GM12878 (cell line): ENCODE measurements at regions not wholly inside any gene's neighbourhood (a gene's known extent, or its start where the extent isn't known, plus 50 kb on each side); places are given as distances from the start of the nearest gene placed in this dataset.

Experiments used
- ATAC-seq: fragments of 200-7000 bp; cut with Tn5 transposase; 3 replicates; pipeline ENCODE4 v1.9.1; 2020; ENCODE audit warnings: mild to moderate bottlenecking, moderate library complexity
- BruUV-seq: library from RNA; stranded (reverse); fragments of 400-500 nt; replicated peaks from 2 replicates; lab custom pipeline; 2021; lab: Mats Ljungman, UMichigan
- CTCF ChIA-PET: fragments of 300-600 bp; sonication (Branson Sonifier 250); formaldehyde crosslinking; extraction: SDS; loops from one replicate; lab custom pipeline; 2021; ENCODE audit warnings: inconsistent platforms; lab: Yijun Ruan, JAX
- POLR2A ChIA-PET: fragments of 350-600 bp; formaldehyde crosslinking; extraction: SDS; loops from one replicate; lab custom pipeline; 2021; ENCODE audit warnings: inconsistent platforms; lab: Charles Lee
- RAD21 ChIA-PET: fragments of 300-600 bp; sonication (Branson Sonifier 250); formaldehyde crosslinking; loops from one replicate; lab custom pipeline; 2023; ENCODE audit warnings: antibody characterized with exemption; ENCODE audit not compliant: unreplicated experiment; lab: Charles Lee
- SMC1A ChIA-PET: fragments of 300-600 bp; sonication (Branson Sonifier 250); formaldehyde crosslinking; loops from one replicate; lab custom pipeline; 2023; ENCODE audit not compliant: unreplicated experiment, uncharacterized antibody; lab: Charles Lee
- DNase-seq: peaks from one replicate; pipeline ENCODE4 v3.0.0-alpha.2; 2011; ENCODE audit warnings: low read depth, low spot score
- FAIRE-seq: peaks from 3 replicates; lab custom pipeline; 2011; peaks lifted over from hg19 to GRCh38; lab: Jason Lieb, UNC
- H2AFZ ChIP-seq: 2 replicates; pipeline ENCODE4 v1.6.0; 2011; ENCODE audit warnings: low read depth, low read length, control low read depth; ENCODE audit not compliant: control insufficient read depth
- H3K27ac ChIP-seq: 2 replicates; pipeline ENCODE4 v1.5.1; 2011; ENCODE audit warnings: control low read depth; ENCODE audit not compliant: control insufficient read depth, insufficient read depth
- H3K27me3 ChIP-seq, 2 experiments: replicated peaks in 1 of 2; 2 replicates each; pipeline versions ENCODE4 v1.6.0 to v1.6.1; 2011; ENCODE audit warnings: low read length in 1 of 2; ENCODE audit not compliant: control insufficient read depth in 2 of 2, insufficient read depth in 2 of 2
- H3K36me3 ChIP-seq, 2 experiments: 2 replicates each; pipeline ENCODE4 v1.5.1; 2011; ENCODE audit warnings: low read length in 1 of 2; ENCODE audit not compliant: control insufficient read depth in 2 of 2, insufficient read depth in 2 of 2
- H3K4me1 ChIP-seq: 2 replicates; pipeline ENCODE4 v1.6.1; 2011; ENCODE audit warnings: mild to moderate bottlenecking, low read length, moderate library complexity, mixed read lengths; ENCODE audit not compliant: control insufficient read depth, insufficient read depth
- H3K4me2 ChIP-seq: 2 replicates; pipeline ENCODE4 v1.6.0; 2011; ENCODE audit warnings: control low read depth; ENCODE audit not compliant: control insufficient read depth, insufficient read depth
- H3K4me3 ChIP-seq: fragments of 200-600 bp; sonication (generic); 2 replicates; pipeline ENCODE4 v1.5.1; 2016
- H3K79me2 ChIP-seq: 2 replicates; pipeline ENCODE4 v1.6.0; 2011; ENCODE audit warnings: low read length; ENCODE audit not compliant: control insufficient read depth, insufficient read depth
- H3K9ac ChIP-seq: 2 replicates; pipeline ENCODE4 v1.8.0; 2011; ENCODE audit warnings: low read length, control low read depth, mixed read lengths; ENCODE audit not compliant: control insufficient read depth, insufficient read depth
- H3K9me3 ChIP-seq: replicated peaks from 3 replicates; pipeline ENCODE4 v1.5.1; 2011; ENCODE audit warnings: mild to moderate bottlenecking, low read length; ENCODE audit not compliant: control insufficient read depth, insufficient read depth
- H4K20me1 ChIP-seq: 2 replicates; pipeline ENCODE4 v1.6.0; 2011; ENCODE audit not compliant: control insufficient read depth, insufficient read depth
- ATF2 ChIP-seq: IDR thresholded peaks from 2 replicates; pipeline ENCODE4 v1.6.1; 2012; ENCODE audit warnings: low read length, inconsistent platforms
- EZH2 ChIP-seq: IDR thresholded peaks from 2 replicates; pipeline ENCODE4 v1.6.1; 2012; ENCODE audit warnings: low read depth, mild to moderate bottlenecking, control low read depth, inconsistent platforms, low read length, borderline replicate concordance; ENCODE audit not compliant: control insufficient read depth
- IKZF1 ChIP-seq: fragments of 450-650 bp; conservative IDR thresholded peaks from 2 replicates; pipeline ENCODE4 v1.6.1; 2017; ENCODE audit warnings: antibody characterized with exemption, mild to moderate bottlenecking
- MTA2 ChIP-seq: fragments of 450-650 bp; IDR thresholded peaks from 2 replicates; pipeline ENCODE4 v1.6.1; 2016; ENCODE audit warnings: low read depth, mild to moderate bottlenecking, moderate library complexity
- POLR2A ChIP-seq: IDR thresholded peaks from 2 replicates; pipeline ENCODE4 v1.6.1; 2011; ENCODE audit warnings: low read depth, mild to moderate bottlenecking, low read length
- POU2F2 ChIP-seq: IDR thresholded peaks from 3 replicates; pipeline ENCODE4 v1.6.1; 2011; ENCODE audit warnings: low read depth, mild to moderate bottlenecking, low read length, borderline replicate concordance
- RAD21 ChIP-seq: IDR thresholded peaks from 2 replicates; pipeline ENCODE4 v1.6.1; 2011; ENCODE audit warnings: mild to moderate bottlenecking, low read depth, low read length, moderate library complexity; ENCODE audit not compliant: insufficient read depth
- SMARCA5 ChIP-seq: fragments of 450-650 bp; IDR thresholded peaks from 2 replicates; pipeline ENCODE4 v1.6.1; 2017; ENCODE audit warnings: mild to moderate bottlenecking
- SUZ12 ChIP-seq: fragments of 200-600 bp; sonication (generic); IDR thresholded peaks from one replicate; pipeline ENCODE4 v1.6.1; 2018; ENCODE audit warnings: antibody characterized with exemption, mild to moderate bottlenecking; ENCODE audit not compliant: unreplicated experiment
- TAF1 ChIP-seq: IDR thresholded peaks from 2 replicates; pipeline ENCODE4 v1.6.1; 2011; ENCODE audit warnings: mild to moderate bottlenecking, low read depth, low read length, borderline replicate concordance
- TARDBP ChIP-seq: IDR thresholded peaks from 2 replicates; pipeline ENCODE4 v1.6.1; 2016; ENCODE audit warnings: borderline replicate concordance
- USF2 ChIP-seq: IDR thresholded peaks from 2 replicates; pipeline ENCODE4 v1.6.1; 2011; ENCODE audit warnings: low read depth, low read length, improper control_type of control experiment, borderline replicate concordance
- ZBTB11 ChIP-seq: fragments of 450-650 bp; formaldehyde crosslinking; IDR thresholded peaks from 2 replicates; pipeline ENCODE4 v1.5.0; 2022; ENCODE audit warnings: mild to moderate bottlenecking, missing genetic modification characterization
- ZNF274 ChIP-seq: IDR thresholded peaks from one replicate; pipeline ENCODE4 v1.8.0; 2011; ENCODE audit not compliant: insufficient read length, insufficient read depth
- WGBS: methylation state at CpG from one replicate; pipeline ENCODE4 v1.1.6; 2016; ENCODE audit warnings: low lambda C conversion rate; ENCODE audit not compliant: insufficient replicate concordance, insufficient coverage; ENCODE audit errors: missing lambda C conversion rate; 5-methylcytosine and 5-hydroxymethylcytosine counted together
- in situ Hi-C: fragments of 300-500 bp; cut with MboI; formaldehyde crosslinking; loops from 9 replicates; pipeline ENCODE4 v1.14.3; 2018; ENCODE audit warnings: mixed read lengths
- intact Hi-C: fragments of 100-400 bp; cut with micrococcal nuclease; formaldehyde crosslinking; loops from one replicate; pipeline ENCODE4 v1.14.2; 2022; ENCODE audit not compliant: unreplicated experiment

- TF ChIP-seq SUZ12, result no peak
- no peak for TF ChIP-seq ATF2
- no peak for TF ChIP-seq RAD21
- no peak for TF ChIP-seq POU2F2
- TF ChIP-seq TAF1, result no peak
- no peak for TF ChIP-seq TARDBP
- TF ChIP-seq ZBTB11 (CRISPR knock-in tag), result no peak
- no peak for TF ChIP-seq MTA2
- no peak for TF ChIP-seq ZNF274
- no peak for TF ChIP-seq SMARCA5
- no peak for TF ChIP-seq POLR2A
- no peak for TF ChIP-seq IKZF1
- no peak for TF ChIP-seq EZH2
- no peak for TF ChIP-seq USF2
- H3K9me3 ChIP-seq, result no peaks in the 10 kb centered on the region
- H3K4me2 ChIP-seq, result no peak overlapping the region
- H3K27ac ChIP-seq, result no peak overlapping the region
- DNase-seq (no peak), FAIRE-seq (no peak), ATAC-seq (no peak)
- no peaks in the 10 kb centered on the region for H3K27me3 ChIP-seq
- 0% methylated on average over 1 of the region's 1 CpG for WGBS
- no peaks in the 10 kb centered on the region for H3K79me2 ChIP-seq
- H3K4me1 ChIP-seq, result no peaks in the 10 kb centered on the region
- no TSS peak for BruUV-seq
- H3K9ac ChIP-seq, result no peak overlapping the region
- CTCF ChIA-PET, result no interaction called here
- intact Hi-C loops, result no loop called here
- H3K4me3 ChIP-seq, result no peak overlapping the region
- RAD21 ChIA-PET, result no interaction called here
- in situ Hi-C loops, result no loop called here
- H3K36me3 ChIP-seq, result no peaks in the 10 kb centered on the region
- no peaks in the 10 kb centered on the region for H4K20me1 ChIP-seq
- SMC1A ChIA-PET, result no interaction called here
- H2AFZ ChIP-seq, result no peak overlapping the region
- POLR2A ChIA-PET, result no interaction called here
Observed at GRCh38 chr16:66084306-66084705, 282.2 kb upstream of the CDH5 start.
